Chondrocyte (in vitro differentiated cells): ENCODE measurements at regions not wholly inside any gene's neighbourhood (a gene's known extent, or its start where the extent isn't known, plus 50 kb on each side); places are given as distances from the start of the nearest gene placed in this dataset.

Source experiments
- DNase-seq: peaks from one replicate; pipeline ENCODE4 v3.0.0; 2021; ENCODE audit warnings: mixed read lengths, low spot score
- H3K27ac Mint-ChIP-seq: one replicate; pipeline ENCODE4 v1.8.0; 2021; ENCODE audit warnings: mild to moderate bottlenecking, moderate library complexity, mixed read lengths; ENCODE audit not compliant: unreplicated experiment
- H3K27me3 Mint-ChIP-seq: 2 replicates; pipeline ENCODE4 v1.8.0; 2021; ENCODE audit warnings: low read depth, mixed read lengths
- H3K36me3 Mint-ChIP-seq: 2 replicates; pipeline ENCODE4 v1.8.0; 2021; ENCODE audit warnings: low read depth, mixed read lengths
- H3K4me1 Mint-ChIP-seq: 2 replicates; pipeline ENCODE4 v1.8.0; 2021; ENCODE audit warnings: low read depth, mild to moderate bottlenecking, mixed read lengths
- H3K4me3 Mint-ChIP-seq: one replicate; pipeline ENCODE4 v1.8.0; 2021; ENCODE audit warnings: mild to moderate bottlenecking, moderate library complexity, mixed read lengths; ENCODE audit not compliant: unreplicated experiment
- H3K9me3 Mint-ChIP-seq: 2 replicates; pipeline ENCODE4 v1.8.0; 2021; ENCODE audit warnings: low read depth, mixed read lengths
- TF ChIP-seq, protein P1 (sequence below): fragments of 200-600 bp; sonication (generic); IDR thresholded peaks from 2 replicates; pipeline ENCODE4 v1.5.0; 2021; ENCODE audit warnings: antibody characterized with exemption, mild to moderate bottlenecking, moderate library complexity

DNA sequence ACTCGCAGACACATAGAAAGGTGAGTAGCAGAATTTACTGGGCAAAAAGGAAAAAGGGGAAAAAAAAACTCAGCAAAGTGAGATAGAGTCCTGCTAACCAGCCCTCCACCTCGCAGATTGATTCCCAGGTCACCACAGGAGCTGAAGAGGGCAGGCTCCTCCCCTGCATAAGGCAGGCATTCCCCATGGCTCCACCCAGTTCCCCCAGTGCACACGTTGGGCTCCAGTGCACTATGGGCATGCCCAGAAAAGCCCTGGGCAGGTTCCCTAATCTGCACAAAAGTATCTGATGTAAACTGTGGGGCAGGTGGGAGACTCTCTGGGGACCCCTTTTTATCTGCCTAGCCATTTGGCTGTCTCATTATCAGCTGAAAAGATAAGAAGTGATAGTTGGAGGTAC is 461.2 kb upstream of the TMEFF2 start:
- peaks cover 2% of the 10 kb centered on the region for H3K27me3 Mint-ChIP-seq

DNA sequence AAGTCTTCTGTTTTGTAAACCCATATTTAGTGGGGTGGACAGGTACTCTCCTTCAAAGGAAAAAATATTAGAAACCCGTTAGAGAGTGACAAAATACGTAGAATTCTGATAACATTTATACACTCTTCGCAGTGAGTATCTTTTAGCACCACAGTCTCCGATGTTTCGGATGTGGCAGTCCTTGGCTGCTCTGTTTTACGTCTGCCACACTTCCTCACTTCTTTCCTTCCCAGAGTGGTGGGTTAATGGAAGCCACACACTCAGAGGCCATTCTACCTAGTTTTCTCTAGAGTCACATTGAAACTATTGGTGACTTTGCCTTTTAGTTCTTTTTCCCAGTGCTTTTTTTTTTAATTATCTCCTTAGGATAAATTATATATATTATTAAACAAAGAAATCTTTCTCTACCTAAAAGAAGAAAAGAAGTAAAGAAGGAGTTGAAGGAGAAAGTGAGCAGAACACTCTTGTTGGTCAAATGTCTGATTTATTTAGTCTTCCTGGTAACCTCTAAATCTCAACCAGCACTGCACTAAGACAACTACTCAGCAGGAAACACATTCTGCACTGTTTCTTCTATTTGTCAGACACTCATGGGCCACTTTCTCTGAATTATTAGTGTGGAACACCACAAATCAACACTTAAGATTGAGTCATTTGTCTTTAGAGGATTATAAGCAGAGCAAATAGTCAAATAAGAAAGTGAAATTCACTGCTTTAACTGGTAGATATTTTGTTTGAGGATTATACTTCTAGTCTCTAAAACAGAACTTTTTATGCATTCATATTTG is 451.3 kb upstream of the TMEFF2 start:
- no peak overlapping the region for H3K4me3 Mint-ChIP-seq
- TF ChIP-seq, protein P1, sequence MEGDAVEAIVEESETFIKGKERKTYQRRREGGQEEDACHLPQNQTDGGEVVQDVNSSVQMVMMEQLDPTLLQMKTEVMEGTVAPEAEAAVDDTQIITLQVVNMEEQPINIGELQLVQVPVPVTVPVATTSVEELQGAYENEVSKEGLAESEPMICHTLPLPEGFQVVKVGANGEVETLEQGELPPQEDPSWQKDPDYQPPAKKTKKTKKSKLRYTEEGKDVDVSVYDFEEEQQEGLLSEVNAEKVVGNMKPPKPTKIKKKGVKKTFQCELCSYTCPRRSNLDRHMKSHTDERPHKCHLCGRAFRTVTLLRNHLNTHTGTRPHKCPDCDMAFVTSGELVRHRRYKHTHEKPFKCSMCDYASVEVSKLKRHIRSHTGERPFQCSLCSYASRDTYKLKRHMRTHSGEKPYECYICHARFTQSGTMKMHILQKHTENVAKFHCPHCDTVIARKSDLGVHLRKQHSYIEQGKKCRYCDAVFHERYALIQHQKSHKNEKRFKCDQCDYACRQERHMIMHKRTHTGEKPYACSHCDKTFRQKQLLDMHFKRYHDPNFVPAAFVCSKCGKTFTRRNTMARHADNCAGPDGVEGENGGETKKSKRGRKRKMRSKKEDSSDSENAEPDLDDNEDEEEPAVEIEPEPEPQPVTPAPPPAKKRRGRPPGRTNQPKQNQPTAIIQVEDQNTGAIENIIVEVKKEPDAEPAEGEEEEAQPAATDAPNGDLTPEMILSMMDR, result no peak
- no peaks in the 10 kb centered on the region for H3K9me3 Mint-ChIP-seq
- no peak overlapping the region for H3K27ac Mint-ChIP-seq
- H3K27me3 Mint-ChIP-seq, result peaks cover 8% of the 10 kb centered on the region
- no peak for DNase-seq
- H3K4me1 Mint-ChIP-seq, result no peaks in the 10 kb centered on the region
- H3K36me3 Mint-ChIP-seq, result no peaks in the 10 kb centered on the region

More for the DNA sequence above, 461.2 kb upstream of the TMEFF2 start:
- TF ChIP-seq, protein P1, result no peak
- H3K4me3 Mint-ChIP-seq, result no peak overlapping the region
- no peak for DNase-seq
- H3K4me1 Mint-ChIP-seq, result no peaks in the 10 kb centered on the region
- no peaks in the 10 kb centered on the region for H3K36me3 Mint-ChIP-seq
- no peak overlapping the region for H3K27ac Mint-ChIP-seq
- H3K9me3 Mint-ChIP-seq, result no peaks in the 10 kb centered on the region

DNA sequence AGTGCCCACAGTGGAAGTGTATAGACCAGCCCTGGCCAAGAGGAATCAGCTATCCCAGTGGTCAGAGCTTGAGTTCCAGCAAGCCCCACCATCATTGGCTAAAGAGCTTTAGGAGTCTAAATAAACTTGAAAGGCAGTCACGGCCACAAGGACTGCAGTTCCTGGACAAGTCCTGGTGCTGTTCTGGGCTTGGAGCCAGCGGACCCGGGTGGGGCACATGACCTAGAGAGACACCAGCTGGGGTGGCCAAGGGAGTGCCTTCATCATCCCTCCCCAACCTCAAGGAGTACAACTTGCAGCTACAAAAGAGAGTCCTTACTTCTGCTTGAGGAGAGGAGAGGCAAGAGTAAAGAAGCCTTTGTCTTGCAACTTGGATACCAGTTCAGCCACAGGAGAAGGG is 439.8 kb upstream of the TMEFF2 start:
- peaks cover 7% of the 10 kb centered on the region for H3K9me3 Mint-ChIP-seq
- TF ChIP-seq, protein P1, result no peak
- H3K4me3 Mint-ChIP-seq, result no peak overlapping the region
- peaks cover 29% of the 10 kb centered on the region for H3K27me3 Mint-ChIP-seq
- no peak for DNase-seq
- H3K4me1 Mint-ChIP-seq, result no peaks in the 10 kb centered on the region
- no peak overlapping the region for H3K27ac Mint-ChIP-seq
- H3K36me3 Mint-ChIP-seq, result no peaks in the 10 kb centered on the region

DNA sequence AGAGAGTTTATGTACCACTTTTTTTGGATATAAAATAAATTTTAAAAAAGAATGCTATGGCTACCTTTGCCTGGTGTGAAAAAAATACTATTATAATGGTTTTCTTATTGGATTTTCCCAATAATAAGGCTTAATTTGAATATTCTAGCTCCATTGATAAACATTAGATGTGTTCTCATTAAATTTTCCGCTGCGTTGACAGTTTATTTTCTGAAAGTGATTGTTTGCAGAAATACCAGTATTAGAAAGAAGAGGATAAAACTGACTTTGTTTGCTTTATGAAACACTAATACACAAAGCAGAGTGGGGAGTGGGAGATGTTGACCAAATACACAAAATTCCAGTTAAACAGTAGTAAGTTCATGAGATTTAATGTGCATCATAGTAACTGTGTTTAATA is 433.3 kb upstream of the TMEFF2 start:
- H3K36me3 Mint-ChIP-seq, result no peaks in the 10 kb centered on the region
- H3K27me3 Mint-ChIP-seq, result peaks cover 14% of the 10 kb centered on the region
- TF ChIP-seq, protein P1, result no peak

DNA sequence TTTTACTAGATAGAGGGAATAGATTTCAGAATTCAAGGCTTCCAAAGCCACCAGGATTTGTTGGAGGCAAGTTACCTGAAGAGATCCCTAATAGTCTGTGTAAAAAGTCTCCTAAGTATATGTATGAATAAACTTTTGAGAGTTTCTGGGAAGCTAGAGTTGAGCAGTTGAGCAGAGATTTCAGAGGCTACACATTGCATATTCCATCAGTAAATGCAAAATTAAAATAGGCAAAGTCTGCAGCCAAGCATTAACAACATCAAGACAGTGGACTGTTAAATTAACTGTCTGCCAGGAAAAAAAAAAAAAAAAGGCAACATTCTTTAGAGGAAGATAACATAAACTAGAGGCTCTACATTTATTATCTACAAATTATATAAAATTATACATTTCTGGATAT is 420.4 kb upstream of the TMEFF2 start:
- Mint-ChIP-seq H3K9me3 (no peaks in the 10 kb centered on the region), H3K27me3 (peaks cover 12% of the 10 kb centered on the region), H3K4me3 (no peak overlapping the region), H3K36me3 (no peaks in the 10 kb centered on the region), H3K27ac (no peak overlapping the region), H3K4me1 (no peaks in the 10 kb centered on the region)
- DNase-seq, result no peak
- TF ChIP-seq, protein P1, result no peak

More for the DNA sequence above, 433.3 kb upstream of the TMEFF2 start:
- H3K4me1 Mint-ChIP-seq, result no peaks in the 10 kb centered on the region
- H3K4me3 Mint-ChIP-seq, result no peak overlapping the region
- H3K27ac Mint-ChIP-seq, result no peak overlapping the region
- H3K9me3 Mint-ChIP-seq, result no peaks in the 10 kb centered on the region
- DNase-seq, result no peak
